Keratinocyte (primary cell): ENCODE measurements at regions not wholly inside any gene's neighbourhood (a gene's known extent, or its start where the extent isn't known, plus 50 kb on each side); places are given as distances from the start of the nearest gene placed in this dataset.

Experiments
- DNase-seq: peaks from one replicate; pipeline ENCODE4 v3.0.0-alpha.2; 2011; ENCODE audit warnings: low read depth, missing footprints, low spot score
- FAIRE-seq: peaks from 2 replicates; lab custom pipeline; 2011; peaks lifted over from hg19 to GRCh38; lab: Jason Lieb, UNC
- H2AFZ ChIP-seq: 2 replicates; pipeline ENCODE4 v1.6.0; 2012; ENCODE audit warnings: low read length, control low read depth, inconsistent platforms; ENCODE audit not compliant: control insufficient read depth
- H3K27ac ChIP-seq: 2 replicates; pipeline ENCODE4 v1.5.1; 2011; ENCODE audit warnings: low read length; ENCODE audit not compliant: control insufficient read depth, insufficient read depth
- H3K27me3 ChIP-seq: 3 replicates; pipeline ENCODE4 v1.6.0; 2011; ENCODE audit warnings: low read length; ENCODE audit not compliant: control insufficient read depth, insufficient read depth; ENCODE audit errors: extremely low read depth
- H3K36me3 ChIP-seq, 2 experiments: 2 replicates in 1 of 2; 3 replicates in 1 of 2; pipeline ENCODE4 v1.5.1; 2011; ENCODE audit warnings: low read length in 2 of 2, mild to moderate bottlenecking in 1 of 2; ENCODE audit not compliant: control insufficient read depth in 2 of 2, insufficient read depth in 2 of 2; ENCODE audit errors: extremely low read depth in 1 of 2
- H3K4me1 ChIP-seq: 3 replicates; pipeline ENCODE4 v1.5.1; 2011; ENCODE audit warnings: low read length; ENCODE audit not compliant: control insufficient read depth, insufficient read depth; ENCODE audit errors: extremely low read depth
- H3K4me2 ChIP-seq: 3 replicates; pipeline ENCODE4 v1.6.0; 2011; ENCODE audit warnings: low read depth, low read length; ENCODE audit not compliant: control insufficient read depth, insufficient read depth; ENCODE audit errors: extremely low read depth
- H3K4me3 ChIP-seq, 3 experiments: fragments of 200-600 bp in 1 of 3; sonication (generic) in 1 of 3; 2 replicates in 2 of 3; 3 replicates in 1 of 3; pipeline ENCODE4 v1.5.1; 2011 to 2016; ENCODE audit warnings: low read length in 3 of 3, mild to moderate bottlenecking in 3 of 3, control low read depth in 2 of 3, inconsistent platforms in 1 of 3, low read depth in 1 of 3, mixed read lengths in 1 of 3, mixed run types in 1 of 3, moderate library complexity in 1 of 3; ENCODE audit not compliant: control insufficient read depth in 2 of 3, insufficient read depth in 2 of 3; ENCODE audit errors: extremely low read depth in 1 of 3
- H3K79me2 ChIP-seq: 2 replicates; pipeline ENCODE4 v1.6.0; 2012; ENCODE audit warnings: low read length; ENCODE audit not compliant: control insufficient read depth, insufficient read depth
- H3K9ac ChIP-seq: 3 replicates; pipeline ENCODE4 v1.6.0; 2011; ENCODE audit warnings: low read length; ENCODE audit not compliant: control insufficient read depth, insufficient read depth; ENCODE audit errors: extremely low read depth
- H3K9me1 ChIP-seq: 3 replicates; pipeline ENCODE4 v1.6.0; 2011; ENCODE audit warnings: low read length; ENCODE audit not compliant: control insufficient read depth, insufficient read depth; ENCODE audit errors: extremely low read depth
- H3K9me3 ChIP-seq: 2 replicates; pipeline ENCODE4 v1.5.1; 2012; ENCODE audit warnings: low read depth, low read length; ENCODE audit not compliant: control insufficient read depth
- H4K20me1 ChIP-seq: 3 replicates; pipeline ENCODE4 v1.6.0; 2011; ENCODE audit warnings: low read length; ENCODE audit not compliant: control insufficient read depth, insufficient read depth; ENCODE audit errors: extremely low read depth
- CTCF ChIP-seq, 3 experiments: IDR thresholded peaks in 1 of 3; conservative IDR thresholded peaks in 1 of 3; optimal IDR thresholded peaks in 1 of 3; 2 replicates in 2 of 3; 3 replicates in 1 of 3; pipeline versions ENCODE3 to v1.5.1; 2011; ENCODE audit warnings: low read length in 3 of 3, mild to moderate bottlenecking in 3 of 3, moderate library complexity in 2 of 3, control low read depth in 1 of 3, inconsistent platforms in 1 of 3; ENCODE audit not compliant: insufficient read depth in 2 of 3; ENCODE audit errors: extremely low read depth in 1 of 3
- EZH2 ChIP-seq: IDR thresholded peaks from one replicate; pipeline ENCODE4 v1.6.1; 2012; ENCODE audit warnings: inconsistent platforms, mild to moderate bottlenecking, low read length, moderate library complexity
- dilution Hi-C: fragments of 300-500 bp; cut with MboI; formaldehyde crosslinking; loops from one replicate; pipeline ENCODE4 v1.7.0; 2020; ENCODE audit warnings: low sequenced_read_pairs; ENCODE audit not compliant: extremely low pct_ligation_motif_present

- DNase-seq, result no peak
- H3K4me3 ChIP-seq, result no peak overlapping the region
- no peak overlapping the region for H3K9ac ChIP-seq
- TF ChIP-seq EZH2 (no peak), CTCF (optimal IDR thresholded peaks at IDR 0.05 in 1 of 3, IDR thresholded peaks at IDR 0.05 in 1 of 3, conservative IDR thresholded peaks at IDR 0.05 in 1 of 3; ENCODE audit: extremely low read depth in 1 of 3, insufficient read depth in 2 of 3, low read length in 3 of 3) (no peak)
- H2AFZ ChIP-seq, result no peak overlapping the region
- H3K4me1 ChIP-seq, result peaks cover 8% of the 10 kb centered on the region
- FAIRE-seq, result no peak
- H3K36me3 ChIP-seq, result no peaks in the 10 kb centered on the region
- H3K27ac ChIP-seq, result no peak overlapping the region
- dilution Hi-C loops, result no loop called here
- no peaks in the 10 kb centered on the region for H3K79me2 ChIP-seq
- H3K27me3 ChIP-seq, result no peaks in the 10 kb centered on the region
- no peaks in the 10 kb centered on the region for H4K20me1 ChIP-seq
- no peaks in the 10 kb centered on the region for H3K9me1 ChIP-seq
- no peak overlapping the region for H3K4me2 ChIP-seq
- no peaks in the 10 kb centered on the region for H3K9me3 ChIP-seq
Observed at GRCh38 chr10:36474456-36474855, 650.9 kb upstream of the ANKRD30A start.

GRCh38 chr10:36473122-36473521 is 652.3 kb upstream of the ANKRD30A start:
- no peaks in the 10 kb centered on the region for H4K20me1 ChIP-seq
- no peak for DNase-seq
- no peak overlapping the region for H3K9ac ChIP-seq
- dilution Hi-C loops, result no loop called here
- no peak overlapping the region for H3K27ac ChIP-seq
- H3K9me1 ChIP-seq, result no peaks in the 10 kb centered on the region
- H3K27me3 ChIP-seq, result no peaks in the 10 kb centered on the region
- no peak for TF ChIP-seq CTCF (optimal IDR thresholded peaks at IDR 0.05 in 1 of 3, IDR thresholded peaks at IDR 0.05 in 1 of 3, conservative IDR thresholded peaks at IDR 0.05 in 1 of 3; ENCODE audit: extremely low read depth in 1 of 3, insufficient read depth in 2 of 3, low read length in 3 of 3)
- no peak for TF ChIP-seq EZH2
- FAIRE-seq, result no peak
- H3K4me2 ChIP-seq, result no peak overlapping the region
- H3K9me3 ChIP-seq, result no peaks in the 10 kb centered on the region
- peaks cover 21% of the 10 kb centered on the region for H3K4me1 ChIP-seq
- no peak overlapping the region for H3K4me3 ChIP-seq
- no peak overlapping the region for H2AFZ ChIP-seq
- no peaks in the 10 kb centered on the region for H3K79me2 ChIP-seq
- H3K36me3 ChIP-seq, result no peaks in the 10 kb centered on the region
